Mesodermal cell (in vitro differentiated cells): ENCODE measurements at regions not wholly inside any gene's neighbourhood (a gene's known extent, or its start where the extent isn't known, plus 50 kb on each side); places are given as distances from the start of the nearest gene placed in this dataset.

Source experiments
- H3K27ac ChIP-seq: 2 replicates; pipeline ENCODE4 v1.7.0; 2013; ENCODE audit warnings: mild to moderate bottlenecking, low read depth, low read length, moderate library complexity; ENCODE audit not compliant: severe bottlenecking
- H3K36me3 ChIP-seq: 2 replicates; pipeline ENCODE4 v1.7.1; 2013; ENCODE audit warnings: mild to moderate bottlenecking, low read length, moderate library complexity; ENCODE audit not compliant: control insufficient read depth, insufficient read depth
- H3K4me1 ChIP-seq: one replicate; pipeline ENCODE4 v1.7.1; 2013; ENCODE audit warnings: mild to moderate bottlenecking, low read length; ENCODE audit not compliant: insufficient read depth, control insufficient read depth, poor library complexity, severe bottlenecking
- H3K4me3 ChIP-seq: 2 replicates; pipeline ENCODE4 v1.7.0; 2013; ENCODE audit warnings: low read length, control low read depth, mild to moderate bottlenecking; ENCODE audit not compliant: insufficient read depth, poor library complexity, severe bottlenecking; ENCODE audit errors: extremely low read depth
- H3K9me3 ChIP-seq: 2 replicates; pipeline ENCODE4 v1.7.1; 2013; ENCODE audit warnings: mild to moderate bottlenecking, low read length, moderate library complexity; ENCODE audit not compliant: control insufficient read depth
- WGBS, 2 experiments: methylation state at CpG; one replicate each; pipeline ENCODE4 v1.1.5; 2013; ENCODE audit warnings: missing lambda C conversion rate in 2 of 2; ENCODE audit not compliant: insufficient coverage in 2 of 2; 5-methylcytosine and 5-hydroxymethylcytosine counted together

GRCh38 chr11:127057126-127057525 lies 56.6 kb upstream of the KIRREL3 start:
- H3K9me3 ChIP-seq = no peaks in the 10 kb centered on the region
- H3K27ac ChIP-seq = no peak overlapping the region
- H3K4me1 ChIP-seq = no peaks in the 10 kb centered on the region
- H3K4me3 ChIP-seq = no peak overlapping the region
- WGBS, 2 experiments = 89 to 95% methylated on average over 7 of the region's 8 CpGs
- H3K36me3 ChIP-seq = no peaks in the 10 kb centered on the region

GRCh38 chr11:127056338-127056971 lies 55.9 kb upstream of the KIRREL3 start:
- 90 to 98% methylated on average over 2 to 4 of the region's 6 CpGs for WGBS, 2 experiments
- no peak overlapping the region for H3K4me3 ChIP-seq
- no peaks in the 10 kb centered on the region for H3K36me3 ChIP-seq
- no peak overlapping the region for H3K27ac ChIP-seq
- H3K9me3 ChIP-seq = no peaks in the 10 kb centered on the region
- H3K4me1 ChIP-seq = no peaks in the 10 kb centered on the region

DNA sequence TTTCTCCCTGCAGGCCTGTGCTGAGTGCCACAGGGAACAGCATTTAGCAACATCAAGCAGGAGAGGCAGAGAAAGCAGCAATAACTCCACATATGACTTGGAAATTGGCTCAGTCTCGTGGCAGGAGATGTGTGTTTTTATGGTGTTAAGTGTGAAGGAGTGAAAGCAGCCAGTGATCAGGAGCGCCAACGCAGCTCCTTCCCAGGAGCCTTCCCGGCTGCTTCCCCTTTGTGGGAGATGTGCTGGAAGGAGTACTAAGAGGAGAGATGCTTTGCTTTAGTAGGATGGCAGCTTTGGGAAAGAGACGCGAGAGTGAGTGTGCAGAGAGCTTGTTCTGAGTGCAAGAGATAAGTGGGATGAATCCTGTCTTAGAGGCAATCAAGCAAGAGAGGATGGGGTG lies 54.7 kb upstream of the KIRREL3 start:
- Histone ChIP-seq H3K4me1 (no peaks in the 10 kb centered on the region), H3K27ac (no peak overlapping the region), H3K9me3 (no peaks in the 10 kb centered on the region), H3K4me3 (no peak overlapping the region), H3K36me3 (no peaks in the 10 kb centered on the region)
- WGBS, 2 experiments = 90 to 97% methylated on average over 6 of the region's 6 CpGs

DNA sequence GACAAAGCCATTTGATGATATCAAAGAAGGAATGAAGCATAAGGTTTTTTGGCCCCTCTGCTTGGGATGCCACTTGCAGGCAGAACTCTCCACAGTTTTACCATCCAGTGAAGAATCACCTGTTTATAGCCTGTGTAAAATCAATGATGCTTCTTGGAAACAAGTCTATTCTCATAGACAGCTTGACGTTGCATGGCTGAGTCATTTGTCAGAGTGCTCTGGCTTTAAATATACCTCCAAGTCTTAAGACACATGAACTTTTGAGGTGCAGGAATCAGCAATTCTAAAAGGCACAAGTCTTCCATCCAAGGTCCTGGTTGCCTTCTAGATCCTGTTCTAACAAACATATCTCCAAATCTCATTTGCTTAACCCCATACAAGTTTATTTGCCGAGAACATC lies 53.6 kb upstream of the KIRREL3 start:
- Histone ChIP-seq H3K4me1 (no peaks in the 10 kb centered on the region), H3K27ac (no peak overlapping the region), H3K9me3 (no peaks in the 10 kb centered on the region), H3K36me3 (no peaks in the 10 kb centered on the region), H3K4me3 (no peak overlapping the region)
- 75 to 87% methylated on average over 1 to 2 of the region's 2 CpGs for WGBS, 2 experiments

DNA sequence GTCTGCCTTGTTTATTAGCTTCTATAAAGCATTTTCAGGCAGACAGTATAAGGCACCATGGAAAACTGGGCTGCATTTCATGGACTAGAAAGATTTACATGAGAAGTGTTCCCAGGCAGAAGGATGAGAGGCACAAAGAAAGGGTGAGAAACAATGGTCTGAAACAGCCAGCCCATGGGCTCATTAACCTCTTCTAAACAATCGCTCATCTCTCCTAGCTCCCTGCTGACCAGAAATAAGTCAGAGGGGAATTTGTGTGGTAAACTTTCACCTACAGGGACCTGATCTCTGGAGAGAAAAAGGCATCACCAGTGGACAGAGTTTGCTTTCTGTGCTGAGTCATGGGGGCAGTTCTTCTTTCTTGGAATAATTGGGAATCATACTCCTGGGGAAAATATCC lies 51.8 kb upstream of the KIRREL3 start:
- no CpG with 5 or more reads among the region's 1 CpG for WGBS, 2 experiments

More for the DNA sequence above, 51.8 kb upstream of the KIRREL3 start:
- Histone ChIP-seq H3K4me3 (no peak overlapping the region), H3K9me3 (no peaks in the 10 kb centered on the region), H3K4me1 (no peaks in the 10 kb centered on the region), H3K36me3 (no peaks in the 10 kb centered on the region), H3K27ac (no peak overlapping the region)
